ENCODE measurements at regions not wholly inside any gene's neighbourhood (a gene's known extent, or its start where the extent isn't known, plus 50 kb on each side); places are given as distances from the start of the nearest gene placed in this dataset.
"Not testable (repeated sequence)": the region's sequence is repeated elsewhere in the genome, so short reads cannot be mapped to it uniquely, and the experiment has no call there.

DNA sequence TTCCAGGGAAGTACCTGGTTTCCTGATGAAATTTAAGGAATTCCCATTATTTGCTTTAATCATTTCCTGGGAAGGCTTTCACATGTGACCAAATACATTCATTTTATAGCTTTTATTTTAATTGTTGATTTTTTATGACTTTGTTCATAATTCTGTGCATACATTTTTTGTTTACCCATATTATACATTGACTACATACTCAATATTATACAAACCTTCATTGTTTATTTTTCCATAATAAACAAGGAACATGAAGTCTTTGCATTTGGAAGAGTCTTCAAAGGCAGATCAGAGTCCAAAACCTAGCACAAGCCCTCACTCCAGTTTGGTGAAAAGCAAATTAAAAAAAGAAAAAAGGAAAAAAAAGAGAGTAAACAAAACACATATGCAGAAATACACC lies 218.3 kb upstream of the NRIP1 start:
- no peak for DNase-seq

DNA sequence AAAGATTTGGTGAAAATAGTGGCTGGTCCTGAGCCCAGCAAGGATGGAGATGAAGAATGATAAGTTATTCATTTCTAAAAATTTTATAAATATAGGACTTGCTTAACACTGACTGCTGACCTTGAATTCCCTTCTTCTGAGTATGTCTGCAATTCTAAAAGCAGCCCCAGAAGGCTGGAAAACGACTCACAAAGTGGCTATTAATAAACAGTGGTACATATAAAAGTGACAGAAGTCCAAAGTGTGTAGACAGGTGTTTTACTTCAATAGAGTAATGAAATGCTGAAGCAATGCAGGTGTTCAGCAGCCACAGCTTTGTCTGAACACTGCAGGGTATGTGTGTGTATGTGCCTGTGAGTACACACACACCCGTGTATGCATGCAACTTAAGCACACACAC lies 219.0 kb upstream of the NRIP1 start:
- no peak for DNase-seq

DNA sequence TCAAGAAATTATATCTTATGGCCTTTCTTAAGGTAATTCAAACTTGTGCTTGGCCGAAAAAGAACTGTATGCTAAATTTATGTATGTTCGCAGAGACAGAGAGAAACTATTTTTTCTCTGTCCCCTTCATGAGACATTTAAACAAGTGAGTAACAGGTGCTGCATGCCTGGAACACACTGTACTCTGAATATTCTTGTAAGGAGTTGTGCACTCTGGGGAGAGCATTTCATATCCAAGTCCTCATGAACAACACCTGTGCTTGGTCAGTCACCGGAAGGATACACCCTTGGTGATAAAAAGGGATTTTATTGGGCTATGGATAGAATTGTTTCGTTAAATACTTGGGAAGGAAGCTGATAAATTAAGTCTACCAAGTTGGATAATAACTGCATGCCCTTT lies 220.8 kb upstream of the NRIP1 start:
- no peak for DNase-seq

DNA sequence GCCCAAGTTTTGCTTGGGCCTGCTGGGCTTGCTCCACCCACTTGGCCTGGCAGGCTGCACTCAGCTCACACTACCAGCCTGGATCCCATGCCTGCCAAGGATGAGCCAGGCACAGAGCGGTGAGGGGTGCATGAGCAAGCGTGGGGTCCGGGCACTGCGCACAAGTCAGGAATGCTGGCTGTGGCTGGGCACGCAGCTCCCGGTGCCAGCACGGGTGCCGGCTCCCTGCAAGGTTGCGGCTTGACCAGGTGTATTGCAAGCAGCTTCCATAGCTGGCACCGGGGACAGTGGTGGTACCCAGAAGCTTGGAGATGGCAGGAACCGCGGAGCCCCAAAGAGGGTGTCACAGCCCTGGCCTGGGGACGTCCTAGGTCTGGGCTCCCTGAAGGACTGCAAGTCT lies 224.4 kb upstream of the NRIP1 start:
- no peak for DNase-seq

DNA sequence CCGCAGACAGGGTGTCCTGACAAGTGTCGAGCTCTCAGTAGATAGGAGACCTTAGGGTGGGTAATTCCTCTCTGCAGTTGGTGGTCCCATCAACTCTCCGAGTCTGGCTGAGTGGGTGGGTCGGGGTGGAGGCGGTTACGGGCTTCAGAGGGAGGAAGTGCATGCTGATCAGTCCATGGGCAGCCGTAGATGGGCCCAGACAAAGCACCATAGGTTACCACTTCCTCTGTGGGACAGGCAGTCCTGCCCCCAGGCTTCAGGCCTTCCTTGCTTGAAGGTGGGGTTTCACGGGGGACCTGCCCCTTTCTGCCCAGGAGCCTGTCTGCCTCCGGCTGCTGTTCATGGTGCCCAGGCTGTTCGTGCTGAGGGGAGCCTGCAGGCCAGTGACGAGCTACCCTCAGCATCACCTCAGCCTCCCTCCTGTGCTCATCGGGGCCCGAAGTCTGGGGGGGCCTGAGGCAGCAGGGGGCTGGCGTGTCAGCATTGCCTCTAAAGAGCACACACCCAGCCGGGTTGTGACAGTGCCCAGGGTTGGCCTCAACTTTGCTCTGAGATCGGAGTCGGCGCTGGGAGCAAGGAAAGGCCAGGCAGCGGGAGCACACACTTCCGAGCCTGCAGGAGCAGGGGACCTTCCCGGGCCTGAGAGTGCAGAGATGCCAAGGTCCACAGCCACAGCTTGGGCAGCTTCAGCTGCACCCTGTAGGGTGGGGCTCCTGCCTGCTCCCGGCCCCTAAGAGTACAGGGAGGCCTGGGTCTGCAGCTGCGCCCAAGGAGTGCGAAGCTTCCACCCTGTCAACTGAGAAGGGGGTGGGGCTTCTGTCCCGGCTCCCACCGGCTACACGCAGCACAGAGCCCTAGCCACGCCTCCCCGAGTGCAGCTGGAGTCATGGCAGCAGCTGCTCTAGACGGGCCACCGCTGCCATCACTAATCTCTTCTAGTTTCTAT lies 225.4 kb upstream of the NRIP1 start:
- DNase-seq, result peak in 1 of 4 experiments; percentile 3

DNA sequence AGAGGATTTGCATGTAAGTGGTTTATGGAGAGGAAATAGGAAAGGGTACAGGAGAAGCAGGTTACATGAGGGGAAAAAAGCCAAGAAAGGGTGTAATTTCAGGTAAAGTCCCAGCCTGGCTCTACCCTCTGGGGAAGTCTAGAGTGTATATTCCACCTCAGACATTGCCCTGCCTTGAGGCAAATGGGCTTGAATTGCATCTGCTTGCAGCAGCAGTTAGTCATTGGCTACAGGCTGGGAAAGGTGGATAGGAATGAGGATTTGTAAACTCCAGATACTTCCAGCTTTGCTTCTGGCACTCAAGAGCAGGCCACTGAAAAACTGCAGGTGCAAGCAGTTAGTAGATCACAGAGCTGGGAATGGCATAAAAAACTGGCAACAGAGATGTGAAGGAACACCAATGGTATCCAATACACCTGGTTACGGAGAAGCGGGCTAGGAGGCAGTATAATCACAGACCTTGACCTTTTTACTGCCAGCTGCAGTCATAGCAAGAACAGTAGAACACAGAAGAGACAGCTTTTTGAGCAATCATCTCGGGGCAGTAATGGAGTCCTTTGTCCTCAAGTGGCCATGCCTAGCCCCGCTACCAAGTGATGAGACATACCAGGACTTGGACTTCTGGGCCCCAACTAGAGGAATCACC lies 226.9 kb upstream of the NRIP1 start:
- no peak for DNase-seq

DNA sequence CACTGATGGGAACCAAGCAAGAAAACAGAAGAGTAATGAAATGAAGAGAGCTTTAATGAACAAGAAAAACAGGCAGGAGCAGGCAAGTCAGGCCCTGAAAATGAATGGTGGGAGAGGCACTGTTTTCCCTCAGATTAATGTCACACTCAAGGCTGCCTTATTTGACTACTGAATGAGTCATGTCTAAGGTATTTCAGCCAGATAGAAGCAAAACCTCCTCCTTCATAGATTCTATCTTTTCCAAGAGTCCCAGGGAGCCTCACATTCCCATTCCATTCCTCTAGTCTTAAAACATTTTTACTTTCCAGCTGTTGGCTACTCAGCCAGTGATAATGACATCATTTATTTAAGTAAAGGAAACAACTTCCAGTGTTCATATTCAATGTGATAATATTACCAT lies 228.4 kb upstream of the NRIP1 start:
- no peak for DNase-seq

DNA sequence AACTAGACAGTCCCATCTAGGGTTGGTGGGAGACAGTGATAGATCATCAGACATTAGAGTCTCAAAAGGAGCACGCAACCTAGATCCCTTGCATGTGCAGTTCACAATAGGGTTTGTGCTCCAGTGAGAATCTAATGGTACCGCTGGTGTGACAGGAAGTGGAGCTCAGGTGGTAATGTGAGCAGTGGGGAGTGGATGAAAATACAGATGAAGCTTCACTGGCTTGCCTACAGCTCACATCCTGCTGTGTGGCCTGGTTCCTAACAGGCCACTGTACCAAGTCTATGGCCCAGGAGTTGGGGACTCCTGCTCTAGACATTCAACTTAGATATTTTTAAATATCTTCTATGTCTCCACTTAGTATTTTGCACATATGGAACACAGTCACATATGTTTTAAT lies 231.1 kb upstream of the NRIP1 start:
- DNase-seq, result no peak

DNA sequence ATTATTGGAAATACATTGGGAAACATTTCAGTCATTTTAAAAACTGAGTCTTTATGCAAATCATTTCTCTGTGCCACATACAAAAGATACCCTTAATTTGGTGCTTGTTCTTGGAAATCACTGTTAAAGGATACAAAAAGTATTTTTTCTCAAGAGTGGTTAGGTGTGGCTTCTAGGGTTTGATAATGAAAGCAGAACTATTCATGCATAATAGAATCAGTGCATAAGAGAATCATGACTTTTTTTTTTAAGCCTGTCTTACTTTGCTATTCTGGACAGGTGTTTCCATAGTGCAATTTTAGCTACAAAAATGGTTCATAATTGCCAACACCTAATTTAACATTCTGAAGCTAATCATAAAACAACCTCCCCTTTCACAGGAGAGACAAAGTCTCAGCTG lies 233.0 kb upstream of the NRIP1 start:
- DNase-seq, result no peak

DNA sequence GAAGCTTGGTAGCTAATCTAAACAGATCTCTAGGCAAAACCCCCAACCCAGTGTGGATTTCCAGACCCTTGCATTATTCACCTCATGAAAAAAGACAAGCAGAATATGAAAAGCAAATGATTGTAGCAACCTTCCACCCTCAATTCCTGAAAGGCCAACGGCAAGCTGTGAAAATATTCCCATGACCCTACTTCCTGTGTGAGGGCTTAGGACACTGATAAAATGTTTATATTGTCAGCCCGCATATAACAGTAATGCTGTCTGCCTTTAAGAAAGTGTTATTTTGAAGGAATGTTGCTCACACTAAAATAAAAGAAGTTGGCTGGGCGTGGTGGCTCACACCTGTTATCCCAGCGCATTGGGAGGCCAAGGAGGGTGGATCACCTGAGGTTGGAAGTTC lies 233.5 kb upstream of the NRIP1 start:
- DNase-seq, result no peak

DNA sequence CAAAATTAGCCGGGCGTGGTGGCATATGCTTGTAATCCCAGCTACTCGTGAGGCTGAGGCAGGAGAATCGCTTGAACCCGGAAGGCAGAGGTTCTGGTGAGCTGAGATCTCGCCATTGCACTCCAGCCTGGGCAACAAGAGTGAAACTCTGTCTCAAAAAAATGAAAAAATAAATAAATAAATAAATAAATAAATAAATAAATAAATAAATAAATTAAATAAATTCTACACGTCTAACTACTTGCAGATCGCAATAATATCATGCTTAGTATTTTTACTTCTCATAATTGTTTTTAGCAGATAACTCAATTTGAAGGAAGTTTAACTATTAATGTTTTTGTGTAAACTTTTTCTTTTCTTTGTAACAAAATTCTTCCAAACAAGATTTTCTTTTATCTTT lies 234.0 kb upstream of the NRIP1 start:
- not testable (repeated sequence) for DNase-seq

DNA sequence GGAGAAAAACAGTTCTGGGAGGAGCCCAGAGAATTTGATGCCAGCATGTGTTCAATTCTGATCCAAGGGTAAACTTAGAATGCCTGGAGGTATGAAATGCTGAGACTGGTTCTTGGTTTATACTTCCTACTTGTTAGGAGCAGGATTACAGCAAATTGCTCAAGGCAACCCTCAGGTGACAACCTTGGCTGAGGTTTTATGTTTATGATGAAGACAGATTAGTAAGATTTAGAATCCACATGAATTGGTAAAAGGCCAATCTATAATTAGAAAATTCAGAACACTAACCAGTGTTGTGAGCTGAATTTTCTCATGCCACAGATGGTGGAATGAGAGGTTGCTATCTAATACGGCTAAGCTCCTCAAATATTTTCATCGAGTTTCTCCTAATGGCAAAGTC lies 235.3 kb upstream of the NRIP1 start:
- no peak for DNase-seq

DNA sequence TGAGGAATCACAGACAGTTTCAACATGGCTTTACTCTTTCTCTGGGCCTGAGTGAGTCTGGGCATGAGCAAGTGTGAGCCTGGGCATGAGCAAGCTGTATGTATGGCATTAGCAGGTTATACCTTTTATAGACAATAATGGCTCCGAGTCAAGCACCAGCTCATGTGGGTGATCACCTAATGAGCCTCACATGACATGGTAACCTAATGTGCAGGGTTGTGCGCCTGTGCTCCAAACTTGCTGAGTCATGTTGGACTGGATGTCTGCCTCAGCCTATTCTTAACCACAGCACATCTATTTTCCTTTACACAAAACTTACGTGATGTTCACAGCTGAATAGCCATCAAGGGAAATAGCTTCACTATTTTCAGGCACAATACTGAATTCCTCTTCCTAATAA lies 236.2 kb upstream of the NRIP1 start:
- DNase-seq, result no peak

DNA sequence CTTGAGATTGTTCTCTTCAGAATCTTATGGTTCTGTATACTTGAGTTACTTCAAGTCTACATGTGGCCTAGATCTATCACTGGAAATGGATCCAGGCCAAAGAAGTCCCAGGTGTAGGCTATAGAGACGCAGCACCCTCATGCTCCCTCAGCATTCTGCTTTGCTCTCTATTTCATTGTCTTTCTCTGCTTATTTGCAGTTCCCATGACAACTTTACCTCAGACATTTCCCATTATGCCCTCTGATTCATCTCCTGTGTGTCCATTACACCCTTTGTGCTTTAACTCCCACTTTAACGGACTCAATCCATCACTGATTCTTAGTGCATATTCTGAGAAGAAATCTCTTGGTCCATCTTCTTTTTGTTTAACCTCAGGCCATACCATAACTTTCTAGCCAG lies 236.9 kb upstream of the NRIP1 start:
- no peak for DNase-seq

DNA sequence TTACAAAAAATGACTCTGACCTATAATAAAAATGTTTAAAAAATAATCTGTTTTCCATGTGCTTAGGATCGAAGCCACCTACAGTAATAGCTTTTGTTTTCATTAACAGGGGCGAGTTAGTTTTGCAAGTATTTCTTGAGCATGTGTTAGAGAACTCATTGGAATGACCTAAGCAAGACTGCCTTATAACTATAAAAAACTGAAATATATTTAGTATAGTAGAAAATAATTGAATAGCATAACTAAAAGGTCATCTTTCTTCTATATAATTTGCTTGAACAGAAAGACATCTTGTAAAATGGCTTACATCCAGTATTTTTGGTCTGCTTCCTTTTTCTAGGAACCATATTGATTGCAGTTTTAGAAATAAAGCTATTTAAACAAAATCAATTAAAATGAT lies 241.5 kb upstream of the NRIP1 start:
- DNase-seq, result no peak

DNA sequence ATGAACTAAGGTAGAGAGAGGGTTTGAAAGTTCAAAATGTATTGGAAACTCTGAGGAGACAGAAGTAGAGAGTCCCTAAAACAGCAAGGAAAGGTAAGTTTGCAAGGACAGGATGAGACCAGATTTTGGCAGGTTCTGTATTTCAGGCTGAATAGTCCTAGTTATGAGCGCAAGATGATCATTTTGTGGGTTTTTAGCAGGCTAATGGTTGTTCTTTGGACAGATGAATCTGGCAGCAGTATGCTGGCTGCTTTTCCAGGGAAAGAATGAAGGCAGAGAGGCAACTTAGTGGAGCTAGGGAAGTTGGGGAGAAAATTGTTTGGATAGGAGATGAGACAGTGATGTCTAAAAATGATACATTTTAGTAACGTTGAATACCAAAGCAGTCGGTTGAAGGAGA lies 243.5 kb upstream of the NRIP1 start:
- DNase-seq, result no peak

DNA sequence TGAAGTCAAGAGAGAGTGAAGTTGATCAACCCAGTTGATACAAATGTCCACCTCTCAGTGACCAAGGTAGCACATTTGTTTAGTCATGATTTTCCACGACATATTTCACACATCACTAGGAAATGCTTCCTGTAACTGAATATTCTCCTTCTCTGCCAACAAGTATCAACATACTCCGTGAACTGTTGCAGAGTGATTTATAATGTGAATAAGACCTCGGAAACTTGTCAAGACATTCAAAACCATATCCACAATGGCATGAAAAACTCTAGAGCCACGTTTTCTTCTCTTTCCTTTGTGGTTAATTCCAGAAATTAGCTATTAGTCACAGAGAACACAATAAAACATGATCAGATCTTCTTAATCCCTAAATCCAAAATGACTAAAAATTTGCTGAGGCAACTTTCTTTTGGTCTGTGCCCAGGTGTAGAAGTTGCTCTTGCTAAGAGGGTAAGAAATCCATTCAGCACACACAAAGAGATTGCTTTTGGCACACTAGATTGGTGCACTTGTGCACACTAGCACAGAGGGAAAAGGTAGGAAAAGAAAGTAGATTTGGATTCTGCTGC lies 244.3 kb upstream of the NRIP1 start:
- DNase-seq, result no peak

DNA sequence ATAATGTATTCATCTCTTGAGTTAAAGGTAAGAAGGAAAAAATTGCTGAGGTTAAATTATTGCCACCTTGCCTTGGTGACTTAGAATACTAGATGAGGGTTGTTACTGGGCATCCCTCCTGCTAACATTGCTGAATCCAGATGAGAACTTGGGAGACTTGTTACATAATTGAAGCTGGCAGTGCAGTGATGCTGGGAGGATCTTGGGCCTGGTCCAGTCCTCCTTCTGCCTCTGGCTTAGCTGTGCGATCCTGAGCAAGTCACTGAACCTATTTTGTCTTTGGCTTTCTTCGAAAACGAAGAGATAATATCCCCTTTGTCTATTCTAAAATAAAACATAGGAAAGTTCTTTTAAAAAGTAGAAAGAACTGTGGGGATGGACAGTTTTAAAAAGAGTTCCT lies 244.9 kb upstream of the NRIP1 start:
- no peak for DNase-seq

DNA sequence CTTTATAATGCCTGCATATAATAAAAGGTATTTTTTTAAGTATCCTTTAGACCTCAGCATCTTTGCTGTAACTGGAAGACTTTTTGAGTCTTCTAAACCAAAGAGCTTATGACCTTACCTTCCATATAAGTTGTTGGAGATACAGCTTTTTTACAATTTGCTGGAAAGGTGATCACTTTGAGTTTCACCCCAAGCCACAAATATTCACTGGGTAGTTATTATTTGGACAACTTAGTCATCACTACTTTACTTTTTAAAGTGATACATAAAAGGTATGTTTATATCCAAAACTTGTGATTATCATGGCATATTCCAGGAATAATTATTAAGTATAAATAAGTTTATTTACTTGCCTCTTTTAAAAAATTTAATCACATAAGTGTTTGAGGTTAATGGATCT lies 246.7 kb upstream of the NRIP1 start:
- DNase-seq, result no peak

DNA sequence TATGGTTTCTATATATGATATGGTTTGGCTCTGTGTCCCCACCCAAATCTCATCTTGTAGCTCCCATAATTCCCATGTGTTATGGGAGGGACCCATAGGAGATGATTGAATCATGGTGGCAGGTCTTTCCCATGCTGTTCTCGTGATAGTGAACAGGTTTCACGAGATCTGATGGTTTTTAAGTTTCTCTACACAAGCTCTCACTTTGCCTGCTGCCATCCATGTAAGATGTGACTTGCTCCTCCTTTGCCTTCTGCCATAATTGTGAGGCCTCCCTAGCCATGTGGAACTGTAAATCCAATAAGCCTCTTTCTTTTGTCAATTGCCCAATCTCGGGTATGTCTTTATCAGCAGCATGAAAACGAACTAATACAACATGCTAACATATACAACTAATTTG lies 252.2 kb upstream of the NRIP1 start:
- not testable (repeated sequence) for DNase-seq

DNA sequence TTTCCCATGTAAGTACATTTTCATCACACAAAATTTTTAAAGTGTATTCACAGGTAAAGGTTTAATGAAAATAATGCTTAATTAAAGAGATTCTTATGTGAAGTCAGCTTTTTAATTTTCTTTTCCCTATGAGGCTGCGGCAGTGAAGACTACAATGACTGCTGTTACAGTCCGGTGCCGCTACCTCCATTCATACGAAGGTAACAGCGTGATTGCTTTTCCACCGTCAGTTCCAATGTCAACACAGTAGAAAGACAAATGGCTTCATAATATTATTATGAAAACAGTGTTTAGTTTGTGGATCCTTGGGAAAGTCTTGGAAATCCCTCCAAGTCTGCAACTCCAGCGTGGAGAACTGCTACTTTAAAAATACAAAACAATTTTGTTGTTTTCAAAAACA lies 254.9 kb upstream of the NRIP1 start:
- DNase-seq, result no peak

DNA sequence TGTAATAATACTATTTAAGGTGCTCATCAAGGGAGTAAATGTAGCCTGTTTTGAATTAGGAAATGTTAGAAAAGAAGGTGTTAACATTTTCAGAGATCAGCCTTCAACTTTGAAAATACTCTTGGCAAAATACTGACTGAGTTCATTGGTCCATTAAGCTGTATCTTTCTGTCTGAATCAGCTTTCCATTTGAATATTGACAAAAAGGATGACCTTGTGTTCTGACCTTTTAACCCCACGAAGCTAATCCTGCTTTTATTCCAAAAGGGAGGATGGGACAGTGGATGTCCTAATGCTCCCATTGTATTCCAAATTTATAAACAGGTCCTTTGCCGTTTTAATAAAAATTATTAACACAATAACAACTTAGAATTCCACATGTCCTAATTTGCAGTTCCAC lies 259.7 kb upstream of the NRIP1 start:
- DNase-seq, result no peak

DNA sequence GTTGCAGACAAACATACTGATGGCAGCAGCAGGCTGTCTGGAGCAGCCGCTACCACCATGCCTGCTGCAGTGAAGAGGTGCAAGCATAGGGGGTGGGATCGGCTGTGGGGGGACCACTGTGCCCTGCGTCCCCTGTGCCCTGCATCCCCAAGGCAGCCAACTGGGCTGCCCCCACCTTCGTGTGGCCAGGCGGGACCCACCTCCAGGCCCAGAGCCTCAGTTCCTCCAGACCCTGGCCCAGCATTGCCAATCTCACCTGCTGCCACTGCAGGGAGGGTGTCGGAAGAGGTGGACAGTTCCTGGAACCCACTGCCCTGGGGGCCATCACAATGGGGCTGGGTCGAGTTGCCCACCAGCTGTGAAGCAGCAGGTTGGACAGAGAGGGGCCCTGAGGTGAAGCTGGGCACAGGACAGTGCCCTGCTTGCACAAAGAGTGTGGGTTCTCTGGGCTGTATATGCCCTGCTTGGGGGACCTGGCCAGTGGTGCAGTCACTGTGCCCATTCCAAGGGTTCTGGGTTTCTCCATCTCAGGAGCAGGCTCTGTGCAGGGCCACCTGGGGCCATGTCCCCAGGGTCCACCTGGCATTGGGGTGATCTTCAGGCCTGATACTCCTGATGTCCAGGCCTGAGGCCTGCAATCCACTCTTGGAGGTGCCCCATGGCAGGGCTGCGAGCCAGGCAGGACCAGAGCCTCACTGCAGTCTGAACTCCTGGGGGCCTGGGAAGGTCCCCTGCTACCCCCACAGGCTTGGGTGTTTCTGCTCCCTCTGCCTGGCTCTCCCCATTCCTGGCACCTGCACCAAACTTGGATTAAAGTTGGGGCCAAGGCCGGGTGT lies 261.4 kb upstream of the NRIP1 start:
- DNase-seq, result no peak

Measured in activated naive CD4-positive, alpha-beta T cell (primary cell).